Mammary epithelial cell (primary cell): ENCODE measurements at regions not wholly inside any gene's neighbourhood (a gene's known extent, or its start where the extent isn't known, plus 50 kb on each side); places are given as distances from the start of the nearest gene placed in this dataset.

ENCODE experiments used
- EZH2 ChIP-seq: IDR thresholded peaks from 2 replicates; pipeline ENCODE4 v1.6.1; 2012; ENCODE audit warnings: low read length, inconsistent platforms, borderline replicate concordance
- TF ChIP-seq, protein P1 (sequence below), 2 donors: IDR thresholded peaks in 1 of 2; conservative IDR thresholded peaks in 1 of 2; 2 replicates each; pipeline ENCODE4 v1.5.1; 2011 to 2012; ENCODE audit warnings: inconsistent platforms in 2 of 2, low read length in 2 of 2, mild to moderate bottlenecking in 2 of 2, control low read depth in 1 of 2, low read depth in 1 of 2; ENCODE audit not compliant: insufficient read depth in 1 of 2; ENCODE audit errors: extremely low read depth in 1 of 2

DNA sequence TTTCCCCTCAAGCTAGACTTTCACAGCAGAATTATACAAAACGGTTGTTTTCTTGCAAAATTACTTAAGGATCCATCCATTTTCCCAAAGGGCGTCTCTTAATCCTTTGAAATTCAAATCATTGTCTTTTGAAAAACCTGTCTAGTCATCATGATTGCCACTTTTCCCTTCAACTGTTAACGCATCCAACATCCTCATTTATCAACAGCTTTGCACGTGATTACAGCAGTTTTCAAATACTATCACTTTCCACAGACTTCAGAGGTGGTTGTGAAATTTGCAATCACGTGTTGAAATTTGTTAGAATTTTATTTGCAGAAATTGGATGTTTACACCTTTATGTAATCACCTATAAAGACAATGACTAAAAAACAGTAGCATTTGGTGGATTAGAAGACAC, 304.4 kb upstream of the SLC39A10 start:
- TF ChIP-seq, protein P1, sequence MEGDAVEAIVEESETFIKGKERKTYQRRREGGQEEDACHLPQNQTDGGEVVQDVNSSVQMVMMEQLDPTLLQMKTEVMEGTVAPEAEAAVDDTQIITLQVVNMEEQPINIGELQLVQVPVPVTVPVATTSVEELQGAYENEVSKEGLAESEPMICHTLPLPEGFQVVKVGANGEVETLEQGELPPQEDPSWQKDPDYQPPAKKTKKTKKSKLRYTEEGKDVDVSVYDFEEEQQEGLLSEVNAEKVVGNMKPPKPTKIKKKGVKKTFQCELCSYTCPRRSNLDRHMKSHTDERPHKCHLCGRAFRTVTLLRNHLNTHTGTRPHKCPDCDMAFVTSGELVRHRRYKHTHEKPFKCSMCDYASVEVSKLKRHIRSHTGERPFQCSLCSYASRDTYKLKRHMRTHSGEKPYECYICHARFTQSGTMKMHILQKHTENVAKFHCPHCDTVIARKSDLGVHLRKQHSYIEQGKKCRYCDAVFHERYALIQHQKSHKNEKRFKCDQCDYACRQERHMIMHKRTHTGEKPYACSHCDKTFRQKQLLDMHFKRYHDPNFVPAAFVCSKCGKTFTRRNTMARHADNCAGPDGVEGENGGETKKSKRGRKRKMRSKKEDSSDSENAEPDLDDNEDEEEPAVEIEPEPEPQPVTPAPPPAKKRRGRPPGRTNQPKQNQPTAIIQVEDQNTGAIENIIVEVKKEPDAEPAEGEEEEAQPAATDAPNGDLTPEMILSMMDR (conservative IDR thresholded peaks at IDR 0.05 in 1 of 2, IDR thresholded peaks at IDR 0.05 in 1 of 2; ENCODE audit: extremely low read depth in 1 of 2, insufficient read depth in 1 of 2, low read depth in 1 of 2, low read length in 2 of 2), result no peak
- no peak for TF ChIP-seq EZH2
